H9 (cell line): ENCODE measurements at regions not wholly inside any gene's neighbourhood (a gene's known extent, or its start where the extent isn't known, plus 50 kb on each side); places are given as distances from the start of the nearest gene placed in this dataset.

ENCODE experiments used
- DNase-seq: peaks from one replicate; pipeline ENCODE4 v3.0.0-alpha.2; 2017
- H2AFZ ChIP-seq: one replicate; pipeline ENCODE4 v1.6.1; 2013; ENCODE audit warnings: mild to moderate bottlenecking, low read length, control low read depth, moderate library complexity
- H2AK5ac ChIP-seq: 2 replicates; pipeline ENCODE4 v1.6.1; 2013; ENCODE audit warnings: low read length, control low read depth, mixed read lengths; ENCODE audit not compliant: insufficient read length
- H2BK120ac ChIP-seq: one replicate; pipeline ENCODE4 v1.6.1; 2013; ENCODE audit warnings: low read depth, mild to moderate bottlenecking, low read length, control low read depth, inconsistent platforms; ENCODE audit not compliant: poor library complexity, severe bottlenecking
- H2BK12ac ChIP-seq: 2 replicates; pipeline ENCODE4 v1.6.1; 2013; ENCODE audit warnings: low read length, control low read depth, mixed read lengths, low read depth; ENCODE audit not compliant: insufficient read length
- H2BK15ac ChIP-seq: 2 replicates; pipeline ENCODE4 v1.6.1; 2013; ENCODE audit warnings: low read depth, low read length, control low read depth
- H2BK20ac ChIP-seq: one replicate; pipeline ENCODE4 v1.6.1; 2013; ENCODE audit warnings: low read depth, mild to moderate bottlenecking, low read length, control low read depth, inconsistent platforms; ENCODE audit not compliant: poor library complexity, severe bottlenecking
- H2BK5ac ChIP-seq: 2 replicates; pipeline ENCODE4 v1.6.1; 2013; ENCODE audit warnings: low read length, control low read depth, mixed read lengths; ENCODE audit not compliant: insufficient read length
- H3K14ac ChIP-seq: 2 replicates; pipeline ENCODE4 v1.6.1; 2013; ENCODE audit warnings: low read length, control low read depth; ENCODE audit not compliant: insufficient read depth
- H3K18ac ChIP-seq: 2 replicates; pipeline ENCODE4 v1.6.1; 2013; ENCODE audit warnings: low read depth, mild to moderate bottlenecking, mixed read lengths, low read length, control low read depth; ENCODE audit not compliant: insufficient read length
- H3K23ac ChIP-seq: 2 replicates; pipeline ENCODE4 v1.6.1; 2013; ENCODE audit warnings: low read length, control low read depth, mixed read lengths, low read depth; ENCODE audit not compliant: insufficient read length
- H3K23me2 ChIP-seq: 2 replicates; pipeline ENCODE4 v1.6.1; 2013; ENCODE audit warnings: low read depth, mild to moderate bottlenecking, mixed read lengths, low read length, control low read depth; ENCODE audit not compliant: insufficient read length, poor library complexity, severe bottlenecking
- H3K27ac ChIP-seq: 2 replicates; pipeline ENCODE4 v1.5.1; 2013; ENCODE audit warnings: low read length, control low read depth, mixed read lengths, low read depth; ENCODE audit not compliant: insufficient read length
- H3K27me3 ChIP-seq: 2 replicates; pipeline ENCODE4 v1.6.1; 2013; ENCODE audit warnings: low read length, control low read depth, inconsistent platforms; ENCODE audit not compliant: insufficient read depth
- H3K4ac ChIP-seq: 2 replicates; pipeline ENCODE4 v1.6.1; 2013; ENCODE audit warnings: low read depth, mild to moderate bottlenecking, control low read depth, inconsistent platforms, low read length, moderate library complexity
- H3K4me1 ChIP-seq: 2 replicates; pipeline ENCODE4 v1.6.1; 2013; ENCODE audit warnings: low read length, control low read depth, inconsistent platforms; ENCODE audit not compliant: insufficient read depth
- H3K4me2 ChIP-seq: 2 replicates; pipeline ENCODE4 v1.6.1; 2013; ENCODE audit warnings: low read length, control low read depth, mixed read lengths; ENCODE audit not compliant: insufficient read length, insufficient read depth
- H3K56ac ChIP-seq: 2 replicates; pipeline ENCODE4 v1.6.1; 2013; ENCODE audit warnings: low read depth, mild to moderate bottlenecking, mixed read lengths, low read length, control low read depth; ENCODE audit not compliant: insufficient read length
- H3K79me1 ChIP-seq: 2 replicates; pipeline ENCODE4 v1.6.1; 2013; ENCODE audit warnings: low read depth, mild to moderate bottlenecking, moderate library complexity, low read length, control low read depth, inconsistent platforms; ENCODE audit not compliant: insufficient read depth, poor library complexity, severe bottlenecking
- H3K79me2 ChIP-seq: 2 replicates; pipeline ENCODE4 v1.6.1; 2013; ENCODE audit warnings: low read length, control low read depth, inconsistent platforms; ENCODE audit not compliant: insufficient read depth
- H3K9ac ChIP-seq: 2 replicates; pipeline ENCODE4 v1.6.1; 2013; ENCODE audit warnings: low read length, control low read depth, mixed read lengths; ENCODE audit not compliant: insufficient read length; ENCODE audit errors: extremely low read depth
- H3K9me3 ChIP-seq: one replicate; pipeline ENCODE4 v1.6.1; 2013; ENCODE audit warnings: low read depth, low read length, inconsistent platforms; ENCODE audit not compliant: control insufficient read depth
- H3T11ph ChIP-seq: one replicate; pipeline ENCODE4 v1.6.1; 2013; ENCODE audit warnings: mild to moderate bottlenecking, low read length, control low read depth, inconsistent platforms
- H4K20me1 ChIP-seq: one replicate; pipeline ENCODE4 v1.6.1; 2013; ENCODE audit not compliant: control insufficient read depth, insufficient read length, insufficient read depth
- H4K5ac ChIP-seq: 2 replicates; pipeline ENCODE4 v1.6.1; 2013; ENCODE audit warnings: low read depth, mild to moderate bottlenecking, mixed read lengths, low read length, control low read depth; ENCODE audit not compliant: insufficient read length
- H4K8ac ChIP-seq: replicated peaks from 2 replicates; pipeline ENCODE4 v1.6.1; 2013; ENCODE audit warnings: low read length, control low read depth, mixed read lengths, low read depth; ENCODE audit not compliant: insufficient read length
- H4K91ac ChIP-seq: 2 replicates; pipeline ENCODE4 v1.6.1; 2013; ENCODE audit warnings: low read depth, mild to moderate bottlenecking, moderate library complexity, mixed read lengths, low read length, control low read depth; ENCODE audit not compliant: insufficient read length
- H3K27ac Mint-ChIP-seq, 3 experiments: 2 replicates in 2 of 3; 3 replicates in 1 of 3; pipeline ENCODE4 v1.8.0; 2020 to 2021; ENCODE audit warnings: mixed read lengths in 3 of 3, mild to moderate bottlenecking in 1 of 3, moderate library complexity in 1 of 3
- H3K27me3 Mint-ChIP-seq: 2 replicates; pipeline ENCODE4 v1.8.0; 2021; ENCODE audit warnings: low read depth, mild to moderate bottlenecking, moderate library complexity, mixed read lengths
- H3K36me3 Mint-ChIP-seq, 3 experiments: 2 replicates in 2 of 3; 3 replicates in 1 of 3; pipeline ENCODE4 v1.8.0; 2020 to 2021; ENCODE audit warnings: low read depth in 3 of 3, mixed read lengths in 3 of 3; ENCODE audit not compliant: insufficient read depth in 1 of 3
- H3K4me1 Mint-ChIP-seq, 2 experiments: 2 replicates each; pipeline ENCODE4 v1.8.0; 2020; ENCODE audit warnings: mixed read lengths in 2 of 2
- H3K4me3 Mint-ChIP-seq, 2 experiments: 2 replicates in 1 of 2; 3 replicates in 1 of 2; pipeline ENCODE4 v1.8.0; 2020 to 2021; ENCODE audit warnings: mild to moderate bottlenecking in 2 of 2, mixed read lengths in 2 of 2, moderate library complexity in 1 of 2
- H3K9me3 Mint-ChIP-seq, 2 experiments: 2 replicates in 1 of 2; 3 replicates in 1 of 2; pipeline ENCODE4 v1.8.0; 2020; ENCODE audit warnings: mild to moderate bottlenecking in 2 of 2, mixed read lengths in 2 of 2, moderate library complexity in 1 of 2
- WGBS: extraction: QIAGEN DNeasy Blood & Tissue Kit; methylation state at CpG from one replicate; pipeline ENCODE4 v1.1.7; 2013; ENCODE audit warnings: missing lambda C conversion rate, low lambda C conversion rate, mixed read lengths; ENCODE audit not compliant: insufficient read length; ENCODE audit errors: extremely low coverage; 5-methylcytosine and 5-hydroxymethylcytosine counted together
- TF ChIP-seq, protein P1 (sequence below): fragments of 200-600 bp; sonication (generic); conservative IDR thresholded peaks from 3 replicates; pipeline ENCODE4 v1.8.0; 2021; ENCODE audit warnings: antibody characterized with exemption, mild to moderate bottlenecking

DNA sequence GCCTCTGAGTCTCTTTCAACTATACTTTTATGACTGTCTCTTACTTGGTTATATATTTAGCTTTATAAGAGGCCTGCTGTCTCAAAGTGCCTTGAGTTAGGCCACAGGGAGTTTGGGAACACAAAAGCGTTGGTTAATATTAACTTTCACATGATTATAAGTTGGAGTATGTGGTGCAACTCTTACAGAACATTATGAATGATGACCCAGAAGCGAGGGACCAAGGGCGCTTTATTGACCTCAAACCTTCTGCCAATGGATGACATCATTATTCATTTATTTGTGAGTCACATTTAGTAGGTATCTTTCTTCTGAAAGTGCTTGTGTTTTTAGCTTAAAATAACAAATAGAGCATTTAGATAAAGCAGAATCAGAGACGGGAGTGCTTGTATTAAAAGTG is 298.0 kb upstream of the ZC3H12C start:
- no peak for DNase-seq
- H3T11ph ChIP-seq, result no peak overlapping the region
- WGBS, result no CpG with 5 or more reads among the region's 4 CpGs

More for the DNA sequence above, 298.0 kb upstream of the ZC3H12C start:
- H3K14ac ChIP-seq, result no peak overlapping the region
- H3K18ac ChIP-seq, result no peak overlapping the region
- no peak overlapping the region for H3K23ac ChIP-seq
- Mint-ChIP-seq H3K4me3 (no peak overlapping the region), H3K36me3 (no peaks in the 10 kb centered on the region), H3K27ac (no peak overlapping the region; a peak in 1 of 7 replicates), H3K27me3 (no peaks in the 10 kb centered on the region), H3K9me3 (peaks cover 0 to 1% of the 10 kb centered on the region in 2 experiments; a peak in 1 of 5 replicates), H3K4me1 (no peaks in the 10 kb centered on the region)
- H2BK5ac ChIP-seq, result no peak overlapping the region
- no peaks in the 10 kb centered on the region for H3K27me3 ChIP-seq
- H3K4ac ChIP-seq, result no peak overlapping the region
- no peak overlapping the region for H2AK5ac ChIP-seq
- no peak overlapping the region for H4K91ac ChIP-seq
- no peak overlapping the region for H3K27ac ChIP-seq
- no peak overlapping the region for H3K4me2 ChIP-seq
- no peak overlapping the region for H3K9ac ChIP-seq
- H2AFZ ChIP-seq, result no peak overlapping the region
- H3K23me2 ChIP-seq, result no peaks in the 10 kb centered on the region
- H2BK20ac ChIP-seq, result no peak overlapping the region
- no peaks in the 10 kb centered on the region for H4K20me1 ChIP-seq
- H3K56ac ChIP-seq, result no peak overlapping the region
- H4K8ac ChIP-seq, result no peak overlapping the region
- H2BK12ac ChIP-seq, result no peak overlapping the region
- H2BK120ac ChIP-seq, result no peak overlapping the region
- no peaks in the 10 kb centered on the region for H3K9me3 ChIP-seq
- H3K4me1 ChIP-seq, result no peaks in the 10 kb centered on the region
- H2BK15ac ChIP-seq, result no peak overlapping the region
- TF ChIP-seq, protein P1, sequence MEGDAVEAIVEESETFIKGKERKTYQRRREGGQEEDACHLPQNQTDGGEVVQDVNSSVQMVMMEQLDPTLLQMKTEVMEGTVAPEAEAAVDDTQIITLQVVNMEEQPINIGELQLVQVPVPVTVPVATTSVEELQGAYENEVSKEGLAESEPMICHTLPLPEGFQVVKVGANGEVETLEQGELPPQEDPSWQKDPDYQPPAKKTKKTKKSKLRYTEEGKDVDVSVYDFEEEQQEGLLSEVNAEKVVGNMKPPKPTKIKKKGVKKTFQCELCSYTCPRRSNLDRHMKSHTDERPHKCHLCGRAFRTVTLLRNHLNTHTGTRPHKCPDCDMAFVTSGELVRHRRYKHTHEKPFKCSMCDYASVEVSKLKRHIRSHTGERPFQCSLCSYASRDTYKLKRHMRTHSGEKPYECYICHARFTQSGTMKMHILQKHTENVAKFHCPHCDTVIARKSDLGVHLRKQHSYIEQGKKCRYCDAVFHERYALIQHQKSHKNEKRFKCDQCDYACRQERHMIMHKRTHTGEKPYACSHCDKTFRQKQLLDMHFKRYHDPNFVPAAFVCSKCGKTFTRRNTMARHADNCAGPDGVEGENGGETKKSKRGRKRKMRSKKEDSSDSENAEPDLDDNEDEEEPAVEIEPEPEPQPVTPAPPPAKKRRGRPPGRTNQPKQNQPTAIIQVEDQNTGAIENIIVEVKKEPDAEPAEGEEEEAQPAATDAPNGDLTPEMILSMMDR, result no peak
- no peak overlapping the region for H4K5ac ChIP-seq
- no peaks in the 10 kb centered on the region for H3K79me1 ChIP-seq
- H3K79me2 ChIP-seq, result no peaks in the 10 kb centered on the region
